Fibroblast of lung (primary cell): ENCODE measurements at regions not wholly inside any gene's neighbourhood (a gene's known extent, or its start where the extent isn't known, plus 50 kb on each side); places are given as distances from the start of the nearest gene placed in this dataset.

Experiments
- DNase-seq, 2 donors: peaks; one replicate each; pipeline versions ENCODE4 v3.0.0 to v3.0.0-alpha.2; 2010; ENCODE audit warnings: low read depth in 2 of 2
- H2AFZ ChIP-seq: 2 replicates; pipeline ENCODE4 v1.5.1; 2012; ENCODE audit warnings: low read length, control low read depth, inconsistent platforms
- H3K27ac ChIP-seq: 2 replicates; pipeline ENCODE4 v1.5.1; 2011; ENCODE audit warnings: low read length, control low read depth; ENCODE audit not compliant: insufficient read depth
- H3K27me3 ChIP-seq: 2 replicates; pipeline ENCODE4 v1.5.1; 2011; ENCODE audit warnings: mild to moderate bottlenecking, low read length; ENCODE audit not compliant: control insufficient read depth, insufficient read depth
- H3K36me3 ChIP-seq: 2 replicates; pipeline ENCODE4 v1.5.1; 2011; ENCODE audit warnings: low read length; ENCODE audit not compliant: control insufficient read depth, insufficient read depth
- H3K4me1 ChIP-seq: 2 replicates; pipeline ENCODE4 v1.5.1; 2011; ENCODE audit warnings: low read length; ENCODE audit not compliant: control insufficient read depth, insufficient read depth; ENCODE audit errors: extremely low read depth
- H3K4me2 ChIP-seq: 2 replicates; pipeline ENCODE4 v1.5.1; 2011; ENCODE audit warnings: low read length, control low read depth; ENCODE audit not compliant: insufficient read depth; ENCODE audit errors: extremely low read depth
- H3K4me3 ChIP-seq, 4 experiments: fragments of 200-600 bp in 1 of 4; sonication (generic) in 1 of 4; replicated peaks in 1 of 4; 2 replicates each; pipeline ENCODE4 v1.5.1; 2011 to 2016; ENCODE audit warnings: low read length in 4 of 4, low read depth in 3 of 4, mild to moderate bottlenecking in 3 of 4, control low read depth in 2 of 4, inconsistent platforms in 1 of 4, mixed read lengths in 1 of 4; ENCODE audit not compliant: insufficient read depth in 1 of 4; ENCODE audit errors: control extremely low read depth in 1 of 4
- H3K79me2 ChIP-seq: 2 replicates; pipeline ENCODE4 v1.5.1; 2012; ENCODE audit warnings: mild to moderate bottlenecking, low read length, inconsistent platforms; ENCODE audit not compliant: control insufficient read depth, insufficient read depth
- H3K9ac ChIP-seq: 2 replicates; pipeline ENCODE4 v1.5.1; 2011; ENCODE audit warnings: mild to moderate bottlenecking, low read length, control low read depth; ENCODE audit not compliant: insufficient read depth
- H3K9me3 ChIP-seq: 2 replicates; pipeline ENCODE4 v1.5.1; 2012; ENCODE audit warnings: low read depth, low read length; ENCODE audit not compliant: control insufficient read depth, insufficient read depth
- H4K20me1 ChIP-seq: 2 replicates; pipeline ENCODE4 v1.5.1; 2011; ENCODE audit warnings: low read length; ENCODE audit not compliant: control insufficient read depth, insufficient read depth; ENCODE audit errors: extremely low read depth
- EZH2 ChIP-seq: IDR thresholded peaks from 2 replicates; pipeline ENCODE4 v1.5.1; 2012; ENCODE audit warnings: low read length, control low read depth, mild to moderate bottlenecking; ENCODE audit errors: missing control alignments
- TF ChIP-seq, protein P1 (sequence below), 2 donors: IDR thresholded peaks in 1 of 2; conservative IDR thresholded peaks in 1 of 2; 1 replicate in 1 of 2; 2 replicates in 1 of 2; pipeline ENCODE4 v1.5.1; 2011 to 2012; ENCODE audit warnings: low read length in 2 of 2, control low read depth in 1 of 2, inconsistent platforms in 1 of 2, low read depth in 1 of 2, mild to moderate bottlenecking in 1 of 2

DNA sequence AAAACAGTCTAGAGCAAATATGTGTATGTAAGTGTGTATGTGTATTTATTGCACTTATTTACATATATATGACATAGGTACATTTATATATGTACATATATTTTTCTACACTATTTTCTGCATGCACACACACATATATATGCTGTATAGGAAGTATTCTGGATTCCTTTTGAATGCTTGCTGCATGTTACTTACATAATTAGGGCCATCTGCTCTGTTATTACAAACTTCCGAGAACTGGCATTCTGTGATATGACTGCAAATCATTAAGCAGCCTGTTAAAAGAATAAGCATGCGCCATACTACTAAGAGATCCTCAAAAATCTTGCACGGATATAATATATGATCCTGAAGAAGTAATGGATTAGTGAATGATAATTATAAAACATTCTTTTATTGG lies 1157.6 kb upstream of the TENM3 start:
- no peaks in the 10 kb centered on the region for H4K20me1 ChIP-seq
- no peak overlapping the region for H3K4me2 ChIP-seq
- no peaks in the 10 kb centered on the region for H3K27me3 ChIP-seq
- H3K9me3 ChIP-seq = no peaks in the 10 kb centered on the region
- DNase-seq = no peak
- H3K4me1 ChIP-seq = no peaks in the 10 kb centered on the region
- H3K9ac ChIP-seq = no peak overlapping the region
- no peaks in the 10 kb centered on the region for H3K79me2 ChIP-seq
- no peak overlapping the region for H2AFZ ChIP-seq
- TF ChIP-seq, protein P1, sequence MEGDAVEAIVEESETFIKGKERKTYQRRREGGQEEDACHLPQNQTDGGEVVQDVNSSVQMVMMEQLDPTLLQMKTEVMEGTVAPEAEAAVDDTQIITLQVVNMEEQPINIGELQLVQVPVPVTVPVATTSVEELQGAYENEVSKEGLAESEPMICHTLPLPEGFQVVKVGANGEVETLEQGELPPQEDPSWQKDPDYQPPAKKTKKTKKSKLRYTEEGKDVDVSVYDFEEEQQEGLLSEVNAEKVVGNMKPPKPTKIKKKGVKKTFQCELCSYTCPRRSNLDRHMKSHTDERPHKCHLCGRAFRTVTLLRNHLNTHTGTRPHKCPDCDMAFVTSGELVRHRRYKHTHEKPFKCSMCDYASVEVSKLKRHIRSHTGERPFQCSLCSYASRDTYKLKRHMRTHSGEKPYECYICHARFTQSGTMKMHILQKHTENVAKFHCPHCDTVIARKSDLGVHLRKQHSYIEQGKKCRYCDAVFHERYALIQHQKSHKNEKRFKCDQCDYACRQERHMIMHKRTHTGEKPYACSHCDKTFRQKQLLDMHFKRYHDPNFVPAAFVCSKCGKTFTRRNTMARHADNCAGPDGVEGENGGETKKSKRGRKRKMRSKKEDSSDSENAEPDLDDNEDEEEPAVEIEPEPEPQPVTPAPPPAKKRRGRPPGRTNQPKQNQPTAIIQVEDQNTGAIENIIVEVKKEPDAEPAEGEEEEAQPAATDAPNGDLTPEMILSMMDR (conservative IDR thresholded peaks at IDR 0.05 in 1 of 2, IDR thresholded peaks at IDR 0.05 in 1 of 2; ENCODE audit: low read depth in 1 of 2, low read length in 2 of 2) = no peak
- no peak for TF ChIP-seq EZH2
- no peak overlapping the region for H3K27ac ChIP-seq
- no peaks in the 10 kb centered on the region for H3K36me3 ChIP-seq
- H3K4me3 ChIP-seq = no peak overlapping the region

DNA sequence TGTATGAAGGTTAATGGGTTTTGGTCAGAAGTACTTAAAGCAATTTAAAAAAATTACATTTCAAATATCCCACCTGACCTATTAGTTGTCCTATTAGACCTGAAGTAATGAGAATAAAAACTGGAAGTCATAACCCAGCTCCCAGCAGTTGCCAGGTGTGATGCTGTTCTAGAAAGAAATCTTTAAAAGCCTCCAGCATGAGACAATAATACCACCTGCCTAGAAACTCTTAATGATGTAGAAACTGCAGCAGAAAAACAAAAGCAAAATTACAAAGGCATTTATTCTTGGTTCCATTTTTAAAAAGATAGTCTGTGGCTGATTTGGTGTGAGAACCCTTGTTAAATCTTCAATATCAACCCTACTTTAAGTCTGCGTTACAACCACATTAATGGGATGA lies 1137.7 kb upstream of the TENM3 start:
- H3K36me3 ChIP-seq = no peaks in the 10 kb centered on the region
- no peak overlapping the region for H3K4me3 ChIP-seq
- no peaks in the 10 kb centered on the region for H3K79me2 ChIP-seq
- TF ChIP-seq EZH2 = no peak
- TF ChIP-seq, protein P1 (conservative IDR thresholded peaks at IDR 0.05 in 1 of 2, IDR thresholded peaks at IDR 0.05 in 1 of 2; ENCODE audit: low read depth in 1 of 2, low read length in 2 of 2) = no peak
- H3K27me3 ChIP-seq = no peaks in the 10 kb centered on the region
- no peak overlapping the region for H3K27ac ChIP-seq
- no peak overlapping the region for H3K9ac ChIP-seq
- no peaks in the 10 kb centered on the region for H3K4me1 ChIP-seq
- no peak for DNase-seq
- no peak overlapping the region for H3K4me2 ChIP-seq
- no peaks in the 10 kb centered on the region for H4K20me1 ChIP-seq
- no peak overlapping the region for H2AFZ ChIP-seq
- H3K9me3 ChIP-seq = no peaks in the 10 kb centered on the region

DNA sequence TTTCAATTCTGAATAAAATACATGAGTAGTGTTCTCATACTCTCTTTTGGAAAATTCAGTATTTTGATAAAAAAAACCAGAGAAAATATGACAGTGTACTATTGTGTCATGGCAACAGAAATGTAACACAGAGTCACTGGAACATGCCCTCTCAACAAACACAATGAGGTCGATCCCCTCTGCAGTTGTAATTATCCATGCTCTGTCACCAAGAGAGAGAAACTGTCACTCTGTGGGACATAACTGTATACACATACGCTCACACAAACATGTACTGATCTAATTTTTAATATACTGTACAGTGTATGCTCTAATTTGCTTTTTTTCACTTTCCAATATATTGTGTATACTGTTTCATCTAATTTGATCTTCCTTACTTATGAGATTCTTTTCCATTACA lies 1136.8 kb upstream of the TENM3 start:
- Histone ChIP-seq H3K9ac (no peak overlapping the region), H3K27me3 (no peaks in the 10 kb centered on the region), H2AFZ (no peak overlapping the region), H4K20me1 (no peaks in the 10 kb centered on the region), H3K36me3 (no peaks in the 10 kb centered on the region), H3K79me2 (no peaks in the 10 kb centered on the region), H3K27ac (no peak overlapping the region), H3K4me3 (no peak overlapping the region), H3K4me2 (no peak overlapping the region), H3K4me1 (no peaks in the 10 kb centered on the region), H3K9me3 (no peaks in the 10 kb centered on the region)
- DNase-seq = no peak
- TF ChIP-seq, protein P1 (conservative IDR thresholded peaks at IDR 0.05 in 1 of 2, IDR thresholded peaks at IDR 0.05 in 1 of 2; ENCODE audit: low read depth in 1 of 2, low read length in 2 of 2) = no peak
- TF ChIP-seq EZH2 = no peak
